Upper lobe of left lung (tissue), 6 donors: ENCODE measurements at regions not wholly inside any gene's neighbourhood (a gene's known extent, or its start where the extent isn't known, plus 50 kb on each side); places are given as distances from the start of the nearest gene placed in this dataset.

Source experiments
- ATAC-seq, 2 donors: fragments of 200-7000 bp; cut with Tn5 transposase; one replicate each; pipeline ENCODE4 v1.9.1; 2022; ENCODE audit warnings: mild to moderate bottlenecking in 2 of 2, moderate library complexity in 2 of 2; ENCODE audit not compliant: low FRiP score in 2 of 2
- DNase-seq, 2 donors: peaks; one replicate each; pipeline ENCODE4 v3.0.0-alpha.2; 2019 to 2020
- H3K27ac ChIP-seq, 4 donors: fragments of 200-600 bp; sonication (generic); one replicate each; pipeline ENCODE4 v1.5.1; 2016 to 2019
- H3K27me3 ChIP-seq, 4 donors: fragments of 200-600 bp; sonication (generic); one replicate each; pipeline ENCODE4 v1.5.1; 2017 to 2019
- H3K36me3 ChIP-seq, 4 donors: fragments of 200-600 bp; sonication (generic); one replicate each; pipeline ENCODE4 v1.5.1; 2016 to 2019
- H3K4me1 ChIP-seq, 4 donors: fragments of 200-600 bp; sonication (generic); one replicate each; pipeline ENCODE4 v1.5.1; 2018 to 2019
- H3K4me3 ChIP-seq, 4 donors: fragments of 200-600 bp; sonication (generic); one replicate each; pipeline ENCODE4 v1.5.1; 2017 to 2019; ENCODE audit warnings: mild to moderate bottlenecking in 2 of 4, moderate library complexity in 1 of 4
- H3K9me3 ChIP-seq, 4 donors: fragments of 200-600 bp; sonication (generic); one replicate each; pipeline ENCODE4 v1.5.1; 2018 to 2019
- CTCF ChIP-seq, 6 experiments: fragments of 450-650 bp in 4 of 6; fragments of 200-600 bp in 2 of 6; sonication (generic) in 2 of 6; IDR thresholded peaks; one replicate each; pipeline ENCODE4 v1.5.1; 2016 to 2019; ENCODE audit warnings: antibody characterized with exemption in 6 of 6
- EP300 ChIP-seq, 4 donors: sonication (generic); formaldehyde crosslinking; IDR thresholded peaks; one replicate each; pipeline ENCODE4 v1.5.1; 2017; ENCODE audit warnings: antibody characterized with exemption in 4 of 4, control low read depth in 2 of 4
- POLR2A ChIP-seq, 4 donors: fragments of 450-650 bp; IDR thresholded peaks; one replicate each; pipeline ENCODE4 v1.5.1; 2016 to 2017; ENCODE audit warnings: antibody characterized with exemption in 4 of 4, mild to moderate bottlenecking in 2 of 4
- POLR2AphosphoS5 ChIP-seq, 2 donors: sonication (generic); formaldehyde crosslinking; IDR thresholded peaks; one replicate each; pipeline ENCODE4 v1.5.1; 2017; ENCODE audit warnings: antibody characterized with exemption in 2 of 2
- WGBS, 2 donors: methylation state at CpG; one replicate each; pipeline ENCODE4 v1.1.5; 2017 to 2018; 5-methylcytosine and 5-hydroxymethylcytosine counted together
- donor health status: DM: no; HTN: no; CAD: no; lungs with moderate emphysema.
- donor health status: DM: no; HTN: yes; CAD: no; lungs with severe emphysema.

- no peaks in the 10 kb centered on the region for H3K9me3 ChIP-seq
- no peak overlapping the region for H3K27ac ChIP-seq
- H3K27me3 ChIP-seq = no peaks in the 10 kb centered on the region
- peak in 1 of 2 donors; percentile 66 for DNase-seq
- no peak for TF ChIP-seq EP300 (IDR thresholded peaks at IDR 0.05)
- no peak for TF ChIP-seq POLR2AphosphoS5 (IDR thresholded peaks at IDR 0.05)
- TF ChIP-seq POLR2A (IDR thresholded peaks at IDR 0.05) = no peak
- no peak for TF ChIP-seq CTCF (IDR thresholded peaks at IDR 0.05)
- peak in 1 of 2 donors; percentile 7 for ATAC-seq
- peaks cover 0 to 14% (median 6%) of the 10 kb centered on the region in 4 donors for H3K4me1 ChIP-seq
- no peaks in the 10 kb centered on the region for H3K36me3 ChIP-seq
- H3K4me3 ChIP-seq = no peak overlapping the region
- 33 to 35% methylated on average over 15 to 20 of the region's 20 CpGs for WGBS, 2 donors
Observed at GRCh38 chr14:89625244-89625713, 208.2 kb upstream of the FOXN3 start.

- H3K4me1 ChIP-seq = peaks cover 3 to 14% (median 8%) of the 10 kb centered on the region in 4 donors
- 79 to 81% methylated on average over 15 of the region's 15 CpGs for WGBS, 2 donors
- DNase-seq = no peak
Observed at GRCh38 chr14:89624500-89625156, 207.6 kb upstream of the FOXN3 start.

GRCh38 chr14:89621791-89622638 is 205.0 kb upstream of the FOXN3 start:
- H3K9me3 ChIP-seq = no peaks in the 10 kb centered on the region
- no peak overlapping the region for H3K4me3 ChIP-seq
- TF ChIP-seq EP300 (IDR thresholded peaks at IDR 0.05) = no peak
- TF ChIP-seq CTCF (IDR thresholded peaks at IDR 0.05) = no peak
- no peak for TF ChIP-seq POLR2A (IDR thresholded peaks at IDR 0.05)
- TF ChIP-seq POLR2AphosphoS5 (IDR thresholded peaks at IDR 0.05) = no peak
- H3K4me1 ChIP-seq = peaks cover 10 to 28% (median 15%) of the 10 kb centered on the region in 4 donors
- WGBS, 2 donors = 95 to 97% methylated on average over 12 to 14 of the region's 14 CpGs
- H3K27me3 ChIP-seq = no peaks in the 10 kb centered on the region
- no peak overlapping the region for H3K27ac ChIP-seq
- no peaks in the 10 kb centered on the region for H3K36me3 ChIP-seq
- no peak for DNase-seq
- no peak for ATAC-seq

More at GRCh38 chr14:89624500-89625156, 207.6 kb upstream of the FOXN3 start:
- no peak for TF ChIP-seq EP300 (IDR thresholded peaks at IDR 0.05)
- no peak overlapping the region for H3K4me3 ChIP-seq
- H3K36me3 ChIP-seq = no peaks in the 10 kb centered on the region
- no peak for ATAC-seq
- no peaks in the 10 kb centered on the region for H3K9me3 ChIP-seq
- no peaks in the 10 kb centered on the region for H3K27me3 ChIP-seq
- no peak overlapping the region for H3K27ac ChIP-seq

- H3K27me3 ChIP-seq = no peaks in the 10 kb centered on the region
Observed at GRCh38 chr14:89621009-89621421, 204.0 kb upstream of the FOXN3 start.

GRCh38 chr14:89620436-89620835 is 203.4 kb upstream of the FOXN3 start:
- H3K4me1 ChIP-seq = peaks cover 18 to 36% (median 26%) of the 10 kb centered on the region in 4 donors
- no peak for DNase-seq
- WGBS, 2 donors = 92 to 94% methylated on average over 6 of the region's 6 CpGs
- H3K9me3 ChIP-seq = no peaks in the 10 kb centered on the region
- TF ChIP-seq POLR2A (IDR thresholded peaks at IDR 0.05) (no peak), EP300 (IDR thresholded peaks at IDR 0.05) (no peak), POLR2AphosphoS5 (IDR thresholded peaks at IDR 0.05) (no peak), CTCF (IDR thresholded peaks at IDR 0.05) (no peak)
- H3K4me3 ChIP-seq = no peak overlapping the region
- H3K36me3 ChIP-seq = no peaks in the 10 kb centered on the region
- no peak for ATAC-seq
- no peaks in the 10 kb centered on the region for H3K27me3 ChIP-seq
- H3K27ac ChIP-seq = peak overlapping the region in 1 of 4 donors; percentile 14

More at GRCh38 chr14:89621009-89621421, 204.0 kb upstream of the FOXN3 start:
- Histone ChIP-seq H3K4me3 (no peak overlapping the region), H3K9me3 (no peaks in the 10 kb centered on the region), H3K4me1 (peaks cover 17 to 38% (median 23%) of the 10 kb centered on the region in 4 donors), H3K27ac (peak overlapping the region in 1 of 4 donors; percentile 14), H3K36me3 (no peaks in the 10 kb centered on the region)
- TF ChIP-seq EP300 (IDR thresholded peaks at IDR 0.05) (no peak), POLR2A (IDR thresholded peaks at IDR 0.05) (peak in 1 of 4 donors; percentile 38)
- no peak for ATAC-seq
- 67 to 71% methylated on average over 5 of the region's 5 CpGs for WGBS, 2 donors
- no peak for DNase-seq
